ENCODE measurements at regions not wholly inside any gene's neighbourhood (a gene's known extent, or its start where the extent isn't known, plus 50 kb on each side); places are given as distances from the start of the nearest gene placed in this dataset.

DNA sequence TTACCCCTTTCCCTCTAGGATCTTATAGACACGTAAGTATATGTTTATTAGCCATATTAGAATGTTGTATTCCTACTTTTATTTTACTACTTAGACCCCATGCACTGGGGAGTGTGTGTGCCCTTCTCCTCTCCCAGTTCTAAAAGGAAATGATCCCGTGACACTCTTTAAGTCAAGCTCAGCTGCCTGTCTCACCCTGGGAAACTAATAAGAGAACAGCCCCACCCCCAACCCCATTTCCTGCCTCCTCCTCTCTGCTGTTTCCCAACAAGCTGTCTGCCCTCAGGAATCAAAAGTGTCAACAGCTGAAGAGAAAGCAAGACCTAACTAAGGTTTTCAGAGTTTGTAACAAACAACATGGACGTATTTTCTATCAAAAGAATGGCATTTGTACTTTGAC, 92.6 kb upstream of the VAV3 start:
- TF ChIP-seq, protein P1, sequence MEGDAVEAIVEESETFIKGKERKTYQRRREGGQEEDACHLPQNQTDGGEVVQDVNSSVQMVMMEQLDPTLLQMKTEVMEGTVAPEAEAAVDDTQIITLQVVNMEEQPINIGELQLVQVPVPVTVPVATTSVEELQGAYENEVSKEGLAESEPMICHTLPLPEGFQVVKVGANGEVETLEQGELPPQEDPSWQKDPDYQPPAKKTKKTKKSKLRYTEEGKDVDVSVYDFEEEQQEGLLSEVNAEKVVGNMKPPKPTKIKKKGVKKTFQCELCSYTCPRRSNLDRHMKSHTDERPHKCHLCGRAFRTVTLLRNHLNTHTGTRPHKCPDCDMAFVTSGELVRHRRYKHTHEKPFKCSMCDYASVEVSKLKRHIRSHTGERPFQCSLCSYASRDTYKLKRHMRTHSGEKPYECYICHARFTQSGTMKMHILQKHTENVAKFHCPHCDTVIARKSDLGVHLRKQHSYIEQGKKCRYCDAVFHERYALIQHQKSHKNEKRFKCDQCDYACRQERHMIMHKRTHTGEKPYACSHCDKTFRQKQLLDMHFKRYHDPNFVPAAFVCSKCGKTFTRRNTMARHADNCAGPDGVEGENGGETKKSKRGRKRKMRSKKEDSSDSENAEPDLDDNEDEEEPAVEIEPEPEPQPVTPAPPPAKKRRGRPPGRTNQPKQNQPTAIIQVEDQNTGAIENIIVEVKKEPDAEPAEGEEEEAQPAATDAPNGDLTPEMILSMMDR (conservative IDR thresholded peaks at IDR 0.05; ENCODE audit: low read length) = no peak
- TF ChIP-seq EZH2phosphoT487 (IDR thresholded peaks at IDR 0.05; ENCODE audit: borderline replicate concordance, low read depth, low read length) = no peak
